ENCODE measurements at regions not wholly inside any gene's neighbourhood (a gene's known extent, or its start where the extent isn't known, plus 50 kb on each side); places are given as distances from the start of the nearest gene placed in this dataset.

- H3K4me1 Mint-ChIP-seq: no peaks in the 10 kb centered on the region
- no peaks in the 10 kb centered on the region for H3K36me3 Mint-ChIP-seq
- peaks cover 3% of the 10 kb centered on the region for H3K9me3 Mint-ChIP-seq
- no peak overlapping the region for H3K27ac Mint-ChIP-seq
- ATAC-seq (ENCODE audit: low read depth) (no peak), DNase-seq (ENCODE audit: low spot score in 2 of 2) (no peak)
- no peak overlapping the region for H3K4me3 Mint-ChIP-seq
- peaks cover 14% of the 10 kb centered on the region for H3K27me3 Mint-ChIP-seq
Observed at GRCh38 chr1:30188329-30188728, 535.1 kb downstream of the MATN1 start.

- no peak overlapping the region for H3K27ac Mint-ChIP-seq
- H3K27me3 Mint-ChIP-seq: peaks cover 14% of the 10 kb centered on the region
- no peaks in the 10 kb centered on the region for H3K4me1 Mint-ChIP-seq
- H3K36me3 Mint-ChIP-seq: no peaks in the 10 kb centered on the region
- DNase-seq (ENCODE audit: low spot score in 2 of 2): no peak
- no peaks in the 10 kb centered on the region for H3K9me3 Mint-ChIP-seq
- H3K4me3 Mint-ChIP-seq: no peak overlapping the region
- ATAC-seq (ENCODE audit: low read depth): no peak
Observed at GRCh38 chr1:30187413-30188023, 535.9 kb downstream of the MATN1 start.

GRCh38 chr1:30186586-30186985 lies 536.8 kb downstream of the MATN1 start:
- Mint-ChIP-seq H3K4me3 (no peak overlapping the region), H3K27me3 (peaks cover 14% of the 10 kb centered on the region), H3K4me1 (no peaks in the 10 kb centered on the region), H3K36me3 (no peaks in the 10 kb centered on the region), H3K9me3 (no peaks in the 10 kb centered on the region), H3K27ac (no peak overlapping the region)
- no peak for DNase-seq (ENCODE audit: low spot score in 2 of 2)
- ATAC-seq (ENCODE audit: low read depth): no peak

GRCh38 chr1:30185809-30186208 lies 537.6 kb downstream of the MATN1 start:
- H3K9me3 Mint-ChIP-seq: no peaks in the 10 kb centered on the region
- no peaks in the 10 kb centered on the region for H3K36me3 Mint-ChIP-seq
- no peak for ATAC-seq (ENCODE audit: low read depth)
- peaks cover 14% of the 10 kb centered on the region for H3K27me3 Mint-ChIP-seq
- no peaks in the 10 kb centered on the region for H3K4me1 Mint-ChIP-seq
- DNase-seq (ENCODE audit: low spot score in 2 of 2): no peak
- no peak overlapping the region for H3K4me3 Mint-ChIP-seq
- H3K27ac Mint-ChIP-seq: no peak overlapping the region

GRCh38 chr1:30185313-30185712 lies 538.1 kb downstream of the MATN1 start:
- DNase-seq (ENCODE audit: low spot score in 2 of 2) (no peak), ATAC-seq (ENCODE audit: low read depth) (no peak)
- Mint-ChIP-seq H3K4me3 (no peak overlapping the region), H3K27ac (no peak overlapping the region), H3K36me3 (no peaks in the 10 kb centered on the region), H3K9me3 (no peaks in the 10 kb centered on the region), H3K4me1 (no peaks in the 10 kb centered on the region), H3K27me3 (peaks cover 14% of the 10 kb centered on the region)

- Mint-ChIP-seq H3K27me3 (peaks cover 10% of the 10 kb centered on the region), H3K4me1 (no peaks in the 10 kb centered on the region), H3K9me3 (no peaks in the 10 kb centered on the region), H3K27ac (no peak overlapping the region), H3K4me3 (no peak overlapping the region), H3K36me3 (no peaks in the 10 kb centered on the region)
- ATAC-seq (ENCODE audit: low read depth) (no peak), DNase-seq (ENCODE audit: low spot score in 2 of 2) (no peak)
Observed at GRCh38 chr1:30184393-30185141, 538.8 kb downstream of the MATN1 start.

- H3K36me3 Mint-ChIP-seq: no peaks in the 10 kb centered on the region
- no peaks in the 10 kb centered on the region for H3K4me1 Mint-ChIP-seq
- no peak for ATAC-seq (ENCODE audit: low read depth)
- DNase-seq (ENCODE audit: low spot score in 2 of 2): no peak
- no peak overlapping the region for H3K27ac Mint-ChIP-seq
- H3K4me3 Mint-ChIP-seq: no peak overlapping the region
- peaks cover 3% of the 10 kb centered on the region for H3K9me3 Mint-ChIP-seq
- H3K27me3 Mint-ChIP-seq: peaks cover 7% of the 10 kb centered on the region
Observed at GRCh38 chr1:30183895-30184294, 539.5 kb downstream of the MATN1 start.

GRCh38 chr1:30183006-30183405 lies 540.4 kb downstream of the MATN1 start:
- no peak overlapping the region for H3K27ac Mint-ChIP-seq
- no peaks in the 10 kb centered on the region for H3K36me3 Mint-ChIP-seq
- no peaks in the 10 kb centered on the region for H3K4me1 Mint-ChIP-seq
- ATAC-seq (ENCODE audit: low read depth) (no peak), DNase-seq (ENCODE audit: low spot score in 2 of 2) (no peak)
- peaks cover under 1% of the 10 kb centered on the region for H3K27me3 Mint-ChIP-seq
- H3K9me3 Mint-ChIP-seq: peaks cover 3% of the 10 kb centered on the region
- no peak overlapping the region for H3K4me3 Mint-ChIP-seq

- no peaks in the 10 kb centered on the region for H3K4me1 Mint-ChIP-seq
- no peak for ATAC-seq (ENCODE audit: low read depth)
- no peak for DNase-seq (ENCODE audit: low spot score in 2 of 2)
- no peaks in the 10 kb centered on the region for H3K36me3 Mint-ChIP-seq
- peaks cover 3% of the 10 kb centered on the region for H3K9me3 Mint-ChIP-seq
- no peak overlapping the region for H3K27ac Mint-ChIP-seq
- no peaks in the 10 kb centered on the region for H3K27me3 Mint-ChIP-seq
- no peak overlapping the region for H3K4me3 Mint-ChIP-seq
Observed at GRCh38 chr1:30179942-30180543, 543.3 kb downstream of the MATN1 start.

- H3K36me3 Mint-ChIP-seq: no peaks in the 10 kb centered on the region
- H3K27ac Mint-ChIP-seq: no peak overlapping the region
- ATAC-seq (ENCODE audit: low read depth) (no peak), DNase-seq (ENCODE audit: low spot score in 2 of 2) (no peak)
- H3K4me1 Mint-ChIP-seq: no peaks in the 10 kb centered on the region
- H3K9me3 Mint-ChIP-seq: peaks cover 5% of the 10 kb centered on the region
- H3K4me3 Mint-ChIP-seq: no peak overlapping the region
- H3K27me3 Mint-ChIP-seq: peaks cover 3% of the 10 kb centered on the region
Observed at GRCh38 chr1:30176477-30176876, 546.9 kb downstream of the MATN1 start.

- H3K9me3 Mint-ChIP-seq: peaks cover 5% of the 10 kb centered on the region
- peaks cover 3% of the 10 kb centered on the region for H3K27me3 Mint-ChIP-seq
- DNase-seq (ENCODE audit: low spot score in 2 of 2) (no peak), ATAC-seq (ENCODE audit: low read depth) (no peak)
- no peaks in the 10 kb centered on the region for H3K4me1 Mint-ChIP-seq
- no peaks in the 10 kb centered on the region for H3K36me3 Mint-ChIP-seq
- no peak overlapping the region for H3K4me3 Mint-ChIP-seq
- no peak overlapping the region for H3K27ac Mint-ChIP-seq
Observed at GRCh38 chr1:30174499-30174898, 548.9 kb downstream of the MATN1 start.

GRCh38 chr1:30173560-30173959 lies 549.8 kb downstream of the MATN1 start:
- Mint-ChIP-seq H3K27me3 (peaks cover 3% of the 10 kb centered on the region), H3K9me3 (peaks cover 3% of the 10 kb centered on the region), H3K4me1 (no peaks in the 10 kb centered on the region), H3K27ac (no peak overlapping the region), H3K4me3 (no peak overlapping the region), H3K36me3 (no peaks in the 10 kb centered on the region)
- ATAC-seq (ENCODE audit: low read depth): no peak
- no peak for DNase-seq (ENCODE audit: low spot score in 2 of 2)

GRCh38 chr1:30172757-30173156 lies 550.6 kb downstream of the MATN1 start:
- Mint-ChIP-seq H3K27me3 (peaks cover 3% of the 10 kb centered on the region), H3K27ac (no peak overlapping the region), H3K36me3 (no peaks in the 10 kb centered on the region), H3K4me1 (no peaks in the 10 kb centered on the region), H3K4me3 (no peak overlapping the region), H3K9me3 (peaks cover 4% of the 10 kb centered on the region)
- DNase-seq (ENCODE audit: low spot score in 2 of 2): no peak
- no peak for ATAC-seq (ENCODE audit: low read depth)

GRCh38 chr1:30172299-30172694 lies 551.1 kb downstream of the MATN1 start:
- no peak overlapping the region for H3K27ac Mint-ChIP-seq
- no peaks in the 10 kb centered on the region for H3K36me3 Mint-ChIP-seq
- H3K4me3 Mint-ChIP-seq: no peak overlapping the region
- ATAC-seq (ENCODE audit: low read depth) (no peak), DNase-seq (ENCODE audit: low spot score in 2 of 2) (no peak)
- H3K27me3 Mint-ChIP-seq: peaks cover 3% of the 10 kb centered on the region
- peaks cover 4% of the 10 kb centered on the region for H3K9me3 Mint-ChIP-seq
- no peaks in the 10 kb centered on the region for H3K4me1 Mint-ChIP-seq

Data from memory B cell (primary cell).